HT1080 (cell line): ENCODE measurements at regions not wholly inside any gene's neighbourhood (a gene's known extent, or its start where the extent isn't known, plus 50 kb on each side); places are given as distances from the start of the nearest gene placed in this dataset.

Source experiments
- DNase-seq: peaks from one replicate; pipeline ENCODE4 v3.0.0-alpha.2; 2015; ENCODE audit warnings: low read depth

DNA sequence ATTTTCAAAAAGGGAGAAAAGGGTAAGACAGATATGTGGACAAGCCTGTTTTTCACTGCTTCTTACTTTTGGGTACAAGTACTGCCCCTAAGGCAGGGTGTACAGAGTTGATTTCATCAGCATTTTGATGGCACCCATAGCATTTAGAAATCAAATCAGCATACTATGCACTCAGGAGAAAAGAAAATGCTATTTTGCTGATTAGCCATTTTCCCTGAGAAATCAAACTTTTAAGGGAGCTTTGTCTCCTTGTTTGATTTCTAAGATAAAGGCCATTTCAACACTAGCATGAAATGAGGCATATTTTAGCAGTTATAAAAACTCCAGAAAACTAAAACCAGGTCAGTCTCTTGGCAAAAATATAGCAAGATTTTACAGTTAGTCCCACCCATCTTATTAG lies 2269.4 kb upstream of the WWC1 start:
- DNase-seq, result no peak

- DNase-seq, result no peak
Observed at GRCh38 chr5:166024970-166025369, 2266.5 kb upstream of the WWC1 start.

DNA sequence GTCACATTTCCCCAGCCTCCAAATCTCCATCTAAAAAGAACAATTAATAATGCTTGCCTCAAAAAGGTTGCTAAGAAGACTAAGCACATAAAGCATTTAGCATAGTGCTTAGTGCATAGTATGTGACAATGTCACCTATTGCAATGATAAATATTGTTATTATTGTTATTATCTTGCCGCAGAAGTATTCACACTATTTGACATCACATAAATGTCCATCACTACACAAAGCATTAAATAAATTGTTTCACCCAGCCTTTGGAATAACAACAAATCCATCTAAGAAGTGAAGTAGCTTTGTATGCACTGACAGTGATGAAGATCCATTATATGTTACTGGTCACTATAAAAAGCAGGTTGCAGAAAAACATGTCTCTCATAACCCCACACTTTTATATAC lies 2263.9 kb upstream of the WWC1 start:
- no peak for DNase-seq

DNA sequence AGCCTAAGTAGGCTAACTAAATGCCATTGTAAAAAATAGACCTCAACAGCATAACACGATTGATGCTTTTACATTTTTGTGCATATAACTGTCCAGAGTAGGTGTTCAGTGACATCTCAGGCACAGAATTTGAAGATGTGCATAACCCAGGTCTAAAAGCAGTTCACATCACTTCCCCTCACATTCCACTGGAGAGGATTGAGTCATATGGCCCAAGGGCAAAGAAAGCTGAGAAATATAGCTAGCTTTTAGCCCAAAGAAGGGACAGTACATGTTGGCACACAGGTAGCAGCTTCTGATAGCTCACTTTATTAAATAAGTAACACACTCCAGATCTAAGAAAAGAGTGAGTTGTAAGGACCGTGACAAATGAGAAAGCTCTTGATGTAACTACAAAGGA lies 2259.5 kb upstream of the WWC1 start:
- DNase-seq, result no peak

GRCh38 chr5:166032601-166033000 lies 2258.8 kb upstream of the WWC1 start:
- DNase-seq, result no peak

- DNase-seq, result no peak
Observed at GRCh38 chr5:166045961-166046360, 2245.5 kb upstream of the WWC1 start.

- no peak for DNase-seq
Observed at GRCh38 chr5:166046956-166047355, 2244.5 kb upstream of the WWC1 start.

DNA sequence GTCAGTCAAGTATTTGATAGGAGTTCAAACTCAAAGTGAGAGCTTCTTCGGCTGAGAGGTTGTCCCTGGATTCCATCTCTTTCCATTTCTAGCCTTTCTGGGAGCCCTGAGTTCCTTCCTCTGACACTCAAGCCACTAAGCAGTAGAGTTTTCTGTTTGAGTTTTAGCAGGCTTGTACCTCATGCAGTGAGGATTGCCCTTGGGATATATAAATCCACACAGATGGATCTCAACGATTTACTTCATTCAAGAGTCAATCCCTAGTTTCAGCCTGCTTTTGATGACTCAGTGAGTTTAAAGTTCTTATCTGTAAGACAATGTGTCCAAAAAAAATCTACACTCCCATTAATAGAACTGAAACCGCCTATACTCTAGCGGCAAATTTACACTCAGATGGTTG lies 2240.9 kb upstream of the WWC1 start:
- DNase-seq, result no peak

DNA sequence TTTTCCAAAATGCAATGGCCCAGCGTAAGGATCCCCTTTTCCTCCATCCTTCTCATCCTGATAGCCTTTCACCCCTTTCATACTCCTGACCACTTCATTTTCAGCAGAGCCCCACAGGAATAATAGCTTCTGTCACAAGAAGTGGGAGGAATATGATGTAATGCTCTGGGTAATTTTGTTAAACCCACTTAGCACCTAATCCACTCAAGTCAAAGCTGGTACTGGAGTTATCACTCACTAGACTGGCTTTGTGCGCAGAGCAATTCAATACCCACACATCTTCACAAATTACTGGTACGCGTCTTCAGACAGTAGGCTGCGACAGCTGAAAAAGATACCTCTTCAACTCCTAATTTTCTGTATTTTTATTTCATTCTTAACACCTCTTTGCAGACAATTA lies 2232.8 kb upstream of the WWC1 start:
- DNase-seq, result no peak

DNA sequence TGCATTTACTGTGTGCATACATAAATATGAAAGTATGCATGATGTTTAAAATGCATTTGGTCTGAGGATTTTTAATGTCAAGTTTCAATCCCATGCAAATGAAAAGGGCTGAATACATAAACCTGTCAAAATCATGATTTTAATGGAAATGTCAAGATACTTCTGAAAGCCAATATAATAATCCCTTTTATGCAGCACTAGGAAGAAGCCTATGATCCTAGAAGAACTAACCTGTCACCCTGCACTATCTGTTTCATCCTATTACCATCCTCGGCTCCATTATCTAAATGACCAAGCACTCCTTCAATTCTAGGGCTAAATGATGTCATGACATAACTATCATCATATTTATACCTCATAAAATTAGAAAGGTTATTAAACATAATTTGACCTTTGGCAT lies 2229.4 kb upstream of the WWC1 start:
- DNase-seq, result no peak

- DNase-seq, result no peak
Observed at GRCh38 chr5:166062719-166063118, 2228.7 kb upstream of the WWC1 start.

DNA sequence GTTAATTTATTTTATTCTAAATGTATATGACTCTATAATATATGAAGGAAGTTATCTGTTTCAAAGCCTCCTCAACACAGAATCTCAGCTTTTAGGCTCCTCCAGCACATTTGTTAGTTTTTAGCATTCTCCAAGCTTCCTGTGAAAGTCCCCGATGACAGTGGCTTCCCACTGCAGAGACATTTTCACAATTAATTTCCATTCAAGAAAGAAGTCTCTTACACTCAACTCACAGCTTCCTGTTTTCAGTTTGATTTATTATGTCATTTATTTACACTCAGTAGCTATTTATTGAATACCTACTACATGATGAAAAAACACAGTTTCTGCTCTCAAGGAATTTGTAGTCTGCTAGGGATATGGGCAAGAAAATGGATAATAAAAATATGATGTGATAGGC lies 2228.2 kb upstream of the WWC1 start:
- DNase-seq, result no peak

DNA sequence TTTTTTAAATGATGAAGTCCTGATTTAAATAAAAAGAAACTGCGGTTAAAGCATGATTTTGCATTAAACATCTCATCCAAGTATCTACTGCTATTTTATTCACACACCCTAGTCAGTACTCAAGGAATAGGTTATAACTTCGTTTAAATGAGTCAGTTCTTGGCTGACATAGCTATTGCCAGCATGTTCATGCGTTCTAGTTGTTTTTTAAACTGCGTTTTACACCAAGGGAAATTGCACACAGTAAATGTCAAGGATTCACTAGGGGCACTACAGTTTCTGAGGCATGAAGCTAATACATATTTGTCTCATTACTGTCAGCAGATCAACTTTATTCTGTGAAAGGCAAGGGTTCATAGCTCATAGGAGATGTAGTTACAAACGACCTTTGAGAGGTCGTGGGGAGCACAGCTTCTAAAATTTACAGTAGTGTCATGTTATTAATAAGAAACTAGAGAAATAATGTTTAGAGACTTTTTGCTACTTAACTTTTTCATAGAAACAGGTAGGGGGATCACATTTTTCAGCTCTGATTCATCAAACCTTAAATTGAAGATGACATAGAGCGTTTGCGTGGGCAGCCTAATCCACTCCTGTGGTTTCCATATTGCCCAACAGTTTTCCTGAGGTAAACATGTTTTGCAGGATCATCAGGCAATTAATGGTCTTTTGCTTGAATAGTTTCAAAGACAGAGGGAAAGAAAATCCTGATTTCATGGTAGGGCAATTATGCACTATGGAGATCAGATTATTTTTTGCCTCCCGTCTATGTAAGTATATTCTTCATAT lies 2222.7 kb upstream of the WWC1 start:
- DNase-seq, result peak; percentile 6

DNA sequence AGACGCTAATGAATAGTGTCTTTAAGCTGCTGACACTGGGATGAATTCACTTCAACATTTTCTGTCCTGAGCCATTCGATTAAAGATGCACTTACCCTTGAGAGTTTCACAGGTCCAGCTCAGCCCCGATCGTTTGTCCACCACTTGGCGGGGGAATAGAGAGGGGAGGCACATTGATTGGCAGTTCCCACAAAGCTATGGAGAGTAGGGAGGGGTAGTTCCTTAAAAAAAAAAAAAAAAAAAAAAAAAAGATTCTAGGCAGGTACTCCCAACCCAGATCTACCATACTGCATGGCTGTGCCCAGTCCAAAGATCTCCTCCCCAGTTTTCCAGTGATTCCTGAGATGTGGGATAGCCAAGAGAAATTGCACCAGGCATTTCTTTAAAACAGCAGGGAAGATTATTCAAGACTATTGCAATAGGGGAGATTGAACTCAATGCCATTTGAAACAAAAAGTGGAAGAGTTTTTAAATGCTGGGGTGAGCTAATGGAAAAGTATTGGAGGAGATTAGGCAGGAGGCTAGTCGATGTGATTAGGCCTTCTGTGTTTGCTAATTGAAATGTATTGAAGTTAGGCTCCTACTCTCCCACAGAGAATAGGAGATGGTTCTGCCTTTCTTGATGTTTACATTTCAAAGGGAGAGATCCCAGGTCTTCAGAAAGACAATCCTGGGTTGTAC lies 2217.4 kb upstream of the WWC1 start:
- no peak for DNase-seq

GRCh38 chr5:166074582-166075481 lies 2216.6 kb upstream of the WWC1 start:
- peak; percentile 3 for DNase-seq

DNA sequence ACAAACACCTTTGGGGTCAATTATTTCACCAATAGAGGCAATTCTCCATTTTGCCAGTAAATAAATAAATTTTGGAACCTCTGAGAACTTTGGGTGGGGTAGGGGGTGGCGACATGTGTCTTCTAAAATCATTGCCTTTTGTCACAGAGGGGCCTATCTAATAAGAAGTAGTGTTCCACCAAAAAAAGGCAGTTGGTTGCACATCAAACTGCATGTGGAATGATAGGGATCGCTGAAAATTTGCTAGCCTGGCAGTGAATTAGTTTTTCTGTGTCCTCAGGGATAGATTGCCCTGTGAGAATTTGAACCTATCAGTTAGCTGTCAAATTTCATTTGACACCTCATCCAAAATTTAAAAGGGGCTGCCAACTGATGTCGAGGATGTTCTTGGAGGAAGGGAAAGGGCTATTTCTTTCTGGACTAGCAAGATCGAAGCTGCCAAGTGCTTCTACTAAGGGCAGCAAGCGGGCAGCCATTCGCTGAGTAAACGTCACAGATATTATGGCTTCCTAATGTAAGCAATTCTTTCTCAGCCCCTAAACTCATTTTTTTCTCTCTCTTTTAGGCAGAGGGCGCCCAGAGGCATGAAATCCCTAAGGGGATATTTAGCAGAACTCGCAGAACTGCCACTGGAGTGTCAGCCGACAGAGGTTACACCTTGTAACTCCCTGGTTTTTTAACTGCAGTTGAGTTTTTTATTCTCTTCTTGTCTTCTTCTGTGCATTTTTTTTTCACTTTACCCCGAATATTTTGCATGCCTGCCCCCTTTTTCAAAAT lies 2208.1 kb upstream of the WWC1 start:
- DNase-seq, result no peak

DNA sequence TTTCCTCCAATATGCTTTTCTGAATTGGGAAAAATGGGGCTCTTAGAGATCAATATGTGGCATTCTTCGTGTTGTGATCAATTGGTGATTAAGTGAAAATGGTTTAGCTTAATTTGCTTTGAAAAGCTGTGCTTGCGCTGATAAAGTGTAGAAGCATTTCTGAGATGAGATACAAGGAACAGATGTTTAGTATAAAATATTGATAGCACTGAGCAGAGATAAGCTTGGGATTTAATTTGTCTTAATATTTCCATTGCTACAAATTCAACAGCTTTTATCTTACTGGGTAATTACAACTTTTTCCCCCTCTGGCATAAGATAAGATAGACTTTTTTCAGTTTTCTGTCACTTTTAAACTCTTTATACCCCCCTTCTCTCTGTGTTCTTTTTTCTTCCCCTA lies 2204.9 kb upstream of the WWC1 start:
- DNase-seq, result no peak

GRCh38 chr5:166088389-166089039 lies 2202.9 kb upstream of the WWC1 start:
- no peak for DNase-seq

- no peak for DNase-seq
Observed at GRCh38 chr5:166091931-166092330, 2199.5 kb upstream of the WWC1 start.

DNA sequence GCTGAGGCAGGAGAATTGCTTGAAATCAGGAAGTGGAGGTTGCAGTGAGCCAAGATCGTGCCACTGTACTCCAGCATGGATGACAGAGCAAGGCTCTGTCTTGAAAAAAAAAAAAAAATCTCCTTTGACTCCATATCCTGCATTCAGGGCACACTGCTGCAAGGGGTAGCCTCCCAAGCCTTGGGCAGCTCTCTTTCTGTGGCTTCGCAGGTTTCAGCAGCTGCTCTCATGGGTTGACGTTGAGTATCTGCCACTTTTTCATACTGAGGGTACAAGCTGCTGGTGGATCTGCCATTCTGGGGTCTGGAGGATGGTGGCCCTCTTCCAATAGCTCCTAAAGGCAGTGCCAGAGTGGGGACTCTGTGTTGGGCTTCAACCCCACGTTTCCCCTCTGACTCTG lies 2198.1 kb upstream of the WWC1 start:
- no peak for DNase-seq

DNA sequence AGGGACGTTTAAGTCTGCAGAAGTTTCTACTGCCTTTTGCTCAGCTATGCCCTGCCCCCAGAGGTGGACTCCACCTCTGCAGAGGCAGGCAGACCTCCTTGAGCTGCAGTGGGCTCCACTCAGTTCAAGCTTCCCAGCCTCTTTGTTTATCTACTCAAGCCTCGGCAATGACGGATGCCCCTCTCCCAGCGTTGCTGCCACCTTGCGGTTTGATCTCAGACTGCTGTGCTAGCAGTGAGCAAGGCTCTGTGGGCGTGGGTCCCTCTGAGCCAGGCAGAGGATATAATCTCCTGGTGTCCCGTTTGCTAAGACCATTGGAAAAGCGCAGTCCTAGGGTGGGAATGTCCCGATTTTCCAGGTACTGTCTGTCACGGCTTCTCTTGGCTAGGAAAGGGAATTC lies 2188.5 kb upstream of the WWC1 start:
- DNase-seq, result peak; percentile 4
